ENCODE measurements at regions not wholly inside any gene's neighbourhood (a gene's known extent, or its start where the extent isn't known, plus 50 kb on each side); places are given as distances from the start of the nearest gene placed in this dataset.

DNA sequence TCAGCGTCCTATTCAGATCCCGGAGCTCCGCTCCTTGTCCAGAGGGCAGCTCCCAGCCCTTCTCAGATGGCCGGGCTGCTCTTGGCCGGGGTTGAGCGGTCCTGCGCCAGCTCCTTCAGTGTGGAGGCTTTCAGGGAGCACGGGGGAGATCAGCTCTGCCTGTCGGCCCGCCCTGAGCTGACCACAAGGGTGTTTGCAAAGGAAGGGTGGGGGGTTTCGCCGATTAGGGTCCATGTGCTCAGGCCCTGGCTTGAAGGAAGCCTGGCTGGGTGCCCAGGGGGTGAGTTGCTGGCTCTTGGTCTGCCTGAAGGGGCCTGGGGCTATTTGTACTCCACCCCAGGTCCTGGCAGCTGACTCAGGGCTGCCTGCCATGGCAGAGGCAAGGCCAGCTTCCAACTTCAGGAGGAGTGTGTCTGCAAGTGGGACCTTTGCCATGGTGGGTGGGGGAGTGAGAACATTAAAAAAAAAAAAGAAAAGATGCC lies 250.1 kb upstream of the KLF4 start:
- no peak for TF ChIP-seq ZNF350 (tag by site-specific recombination; IDR thresholded peaks at IDR 0.05)
- TF ChIP-seq KLF9 (tag by site-specific recombination; IDR thresholded peaks at IDR 0.05; ENCODE audit: low read depth), result no peak
- TF ChIP-seq ZNF658 (tag by site-specific recombination; IDR thresholded peaks at IDR 0.05), result no peak
- TF ChIP-seq ZNF404 (tag by site-specific recombination; IDR thresholded peaks at IDR 0.05), result no peak
- TF ChIP-seq, protein P1, sequence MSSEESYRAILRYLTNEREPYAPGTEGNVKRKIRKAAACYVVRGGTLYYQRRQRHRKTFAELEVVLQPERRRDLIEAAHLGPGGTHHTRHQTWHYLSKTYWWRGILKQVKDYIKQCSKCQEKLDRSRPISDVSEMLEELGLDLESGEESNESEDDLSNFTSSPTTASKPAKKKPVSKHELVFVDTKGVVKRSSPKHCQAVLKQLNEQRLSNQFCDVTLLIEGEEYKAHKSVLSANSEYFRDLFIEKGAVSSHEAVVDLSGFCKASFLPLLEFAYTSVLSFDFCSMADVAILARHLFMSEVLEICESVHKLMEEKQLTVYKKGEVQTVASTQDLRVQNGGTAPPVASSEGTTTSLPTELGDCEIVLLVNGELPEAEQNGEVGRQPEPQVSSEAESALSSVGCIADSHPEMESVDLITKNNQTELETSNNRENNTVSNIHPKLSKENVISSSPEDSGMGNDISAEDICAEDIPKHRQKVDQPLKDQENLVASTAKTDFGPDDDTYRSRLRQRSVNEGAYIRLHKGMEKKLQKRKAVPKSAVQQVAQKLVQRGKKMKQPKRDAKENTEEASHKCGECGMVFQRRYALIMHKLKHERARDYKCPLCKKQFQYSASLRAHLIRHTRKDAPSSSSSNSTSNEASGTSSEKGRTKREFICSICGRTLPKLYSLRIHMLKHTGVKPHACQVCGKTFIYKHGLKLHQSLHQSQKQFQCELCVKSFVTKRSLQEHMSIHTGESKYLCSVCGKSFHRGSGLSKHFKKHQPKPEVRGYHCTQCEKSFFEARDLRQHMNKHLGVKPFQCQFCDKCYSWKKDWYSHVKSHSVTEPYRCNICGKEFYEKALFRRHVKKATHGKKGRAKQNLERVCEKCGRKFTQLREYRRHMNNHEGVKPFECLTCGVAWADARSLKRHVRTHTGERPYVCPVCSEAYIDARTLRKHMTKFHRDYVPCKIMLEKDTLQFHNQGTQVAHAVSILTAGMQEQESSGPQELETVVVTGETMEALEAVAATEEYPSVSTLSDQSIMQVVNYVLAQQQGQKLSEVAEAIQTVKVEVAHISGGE (tag by site-specific recombination; conservative IDR thresholded peaks at IDR 0.05; ENCODE audit: low read depth), result no peak
- no peak for TF ChIP-seq ZNF416 (tag by site-specific recombination; IDR thresholded peaks at IDR 0.05)
- TF ChIP-seq ZNF335 (tag by site-specific recombination; conservative IDR thresholded peaks at IDR 0.05), result peak; percentile 75
- H3K36me3 ChIP-seq (ENCODE audit: control insufficient read depth in 2 of 2, insufficient read depth in 1 of 2, low read length in 2 of 2), result no peaks in the 10 kb centered on the region
- no peaks in the 10 kb centered on the region for H3K9me3 ChIP-seq (ENCODE audit: control insufficient read depth, insufficient read depth, low read depth, low read length)
- no peak overlapping the region for H3K27ac ChIP-seq (ENCODE audit: extremely low read depth, low read depth, low read length)
- POLR2A ChIA-PET, result no interaction called here
- H3K4me1 ChIP-seq (ENCODE audit: control insufficient read depth, insufficient read depth, low read length), result no peaks in the 10 kb centered on the region; the same call in 1 of the 2 replicates
- CTCF ChIA-PET, result no interaction called here
- H3K4me3 ChIP-seq (ENCODE audit: low read depth, low read length), result no peak overlapping the region

DNA sequence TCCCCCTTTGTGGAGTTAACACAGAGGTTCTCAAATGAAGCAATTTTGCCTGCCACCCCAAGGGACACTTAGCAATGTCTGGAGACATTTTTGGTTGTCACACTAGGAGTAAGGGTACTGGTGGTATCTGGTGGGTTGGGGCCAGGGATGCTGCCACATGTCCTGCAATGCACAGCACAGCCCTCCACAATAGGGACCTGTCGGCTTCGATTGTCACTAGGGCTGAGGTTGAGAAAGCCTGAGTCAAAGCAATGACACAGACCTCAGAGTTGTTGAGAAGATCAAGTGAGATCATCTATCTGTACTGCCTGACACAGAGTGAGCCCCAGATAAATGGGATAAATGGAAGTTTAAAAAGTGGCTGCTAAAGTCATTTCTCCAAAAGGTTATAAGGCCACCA lies 249.2 kb upstream of the KLF4 start:
- H3K36me3 ChIP-seq (ENCODE audit: control insufficient read depth in 2 of 2, insufficient read depth in 1 of 2, low read length in 2 of 2), result no peaks in the 10 kb centered on the region
- H3K4me3 ChIP-seq (ENCODE audit: low read depth, low read length), result no peak overlapping the region
- H3K27ac ChIP-seq (ENCODE audit: extremely low read depth, low read depth, low read length), result peak overlapping the region; percentile 10; the same call in 1 of the 2 replicates
- TF ChIP-seq ZNF501 (tag by site-specific recombination; IDR thresholded peaks at IDR 0.05) (no peak), SCRT2 (tag by site-specific recombination; IDR thresholded peaks at IDR 0.05) (peak; percentile 63), ZNF311 (tag by site-specific recombination; IDR thresholded peaks at IDR 0.05; ENCODE audit: borderline replicate concordance) (no peak), ZBTB48 (tag by site-specific recombination; IDR thresholded peaks at IDR 0.05) (0 out of 2 replicates have a peak, but pooled peaks have one; percentile 24), ZSCAN30 (tag by site-specific recombination; IDR thresholded peaks at IDR 0.05) (no peak), IKZF3 (tag by site-specific recombination; IDR thresholded peaks at IDR 0.05) (no peak)
- TF ChIP-seq, protein P2, sequence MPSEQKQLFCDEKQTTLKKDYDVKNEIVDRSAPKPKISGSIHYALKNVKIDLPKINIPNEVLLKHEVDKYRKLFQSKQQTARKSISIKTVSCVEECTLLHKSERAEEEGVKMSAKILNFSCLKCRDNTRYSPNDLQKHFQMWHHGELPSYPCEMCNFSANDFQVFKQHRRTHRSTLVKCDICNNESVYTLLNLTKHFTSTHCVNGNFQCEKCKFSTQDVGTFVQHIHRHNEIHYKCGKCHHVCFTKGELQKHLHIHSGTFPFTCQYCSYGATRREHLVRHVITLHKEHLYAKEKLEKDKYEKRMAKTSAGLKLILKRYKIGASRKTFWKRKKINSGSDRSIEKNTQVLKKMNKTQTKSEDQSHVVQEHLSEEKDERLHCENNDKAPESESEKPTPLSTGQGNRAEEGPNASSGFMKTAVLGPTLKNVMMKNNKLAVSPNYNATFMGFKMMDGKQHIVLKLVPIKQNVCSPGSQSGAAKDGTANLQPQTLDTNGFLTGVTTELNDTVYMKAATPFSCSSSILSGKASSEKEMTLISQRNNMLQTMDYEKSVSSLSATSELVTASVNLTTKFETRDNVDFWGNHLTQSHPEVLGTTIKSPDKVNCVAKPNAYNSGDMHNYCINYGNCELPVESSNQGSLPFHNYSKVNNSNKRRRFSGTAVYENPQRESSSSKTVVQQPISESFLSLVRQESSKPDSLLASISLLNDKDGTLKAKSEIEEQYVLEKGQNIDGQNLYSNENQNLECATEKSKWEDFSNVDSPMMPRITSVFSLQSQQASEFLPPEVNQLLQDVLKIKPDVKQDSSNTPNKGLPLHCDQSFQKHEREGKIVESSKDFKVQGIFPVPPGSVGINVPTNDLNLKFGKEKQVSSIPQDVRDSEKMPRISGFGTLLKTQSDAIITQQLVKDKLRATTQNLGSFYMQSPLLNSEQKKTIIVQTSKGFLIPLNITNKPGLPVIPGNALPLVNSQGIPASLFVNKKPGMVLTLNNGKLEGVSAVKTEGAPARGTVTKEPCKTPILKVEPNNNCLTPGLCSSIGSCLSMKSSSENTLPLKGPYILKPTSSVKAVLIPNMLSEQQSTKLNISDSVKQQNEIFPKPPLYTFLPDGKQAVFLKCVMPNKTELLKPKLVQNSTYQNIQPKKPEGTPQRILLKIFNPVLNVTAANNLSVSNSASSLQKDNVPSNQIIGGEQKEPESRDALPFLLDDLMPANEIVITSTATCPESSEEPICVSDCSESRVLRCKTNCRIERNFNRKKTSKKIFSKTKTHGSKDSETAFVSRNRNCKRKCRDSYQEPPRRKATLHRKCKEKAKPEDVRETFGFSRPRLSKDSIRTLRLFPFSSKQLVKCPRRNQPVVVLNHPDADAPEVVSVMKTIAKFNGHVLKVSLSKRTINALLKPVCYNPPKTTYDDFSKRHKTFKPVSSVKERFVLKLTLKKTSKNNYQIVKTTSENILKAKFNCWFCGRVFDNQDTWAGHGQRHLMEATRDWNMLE (tag by site-specific recombination; conservative IDR thresholded peaks at IDR 0.05; ENCODE audit: low read depth), result no peak
- H3K9me3 ChIP-seq (ENCODE audit: control insufficient read depth, insufficient read depth, low read depth, low read length), result no peaks in the 10 kb centered on the region
- ChIA-PET POLR2A (no interaction called here), CTCF (no interaction called here)
- no peaks in the 10 kb centered on the region; the same call in 1 of the 2 replicates for H3K4me1 ChIP-seq (ENCODE audit: control insufficient read depth, insufficient read depth, low read length)
